ENCODE measurements at regions not wholly inside any gene's neighbourhood (a gene's known extent, or its start where the extent isn't known, plus 50 kb on each side); places are given as distances from the start of the nearest gene placed in this dataset.
"Not testable (repeated sequence)": the region's sequence is repeated elsewhere in the genome, so short reads cannot be mapped to it uniquely, and the experiment has no call there.

DNA sequence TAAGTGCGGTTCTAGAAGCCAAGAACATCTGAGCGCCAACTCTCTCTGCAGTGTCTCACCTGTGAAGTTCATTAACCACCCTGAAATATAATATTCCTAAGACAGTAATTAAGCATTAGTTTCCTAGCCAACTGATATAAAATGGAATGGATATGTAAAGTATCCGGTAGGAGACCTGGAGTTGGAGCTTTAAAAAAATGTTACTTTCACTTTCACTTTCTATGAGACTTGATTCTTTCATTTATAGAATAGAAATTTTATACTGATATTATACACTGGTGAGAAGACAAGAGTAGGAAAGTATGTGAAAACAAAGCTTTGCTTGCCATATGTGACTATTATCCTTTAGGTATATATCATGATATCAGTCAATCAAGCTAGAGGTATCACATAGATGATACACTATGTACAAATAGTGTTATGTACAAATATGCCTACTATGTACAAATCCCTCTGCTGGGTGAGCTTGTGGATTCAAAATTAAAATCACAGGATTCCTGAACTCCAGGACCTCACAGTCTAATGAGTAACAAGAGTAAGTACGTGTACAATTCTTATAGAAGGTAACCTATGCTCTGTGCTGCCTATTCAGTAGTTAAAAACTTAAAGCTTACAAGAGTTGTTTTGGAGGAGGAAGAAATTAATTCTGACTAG lies 934.2 kb downstream of the TTLL7 start:
- no peak for DNase-seq

DNA sequence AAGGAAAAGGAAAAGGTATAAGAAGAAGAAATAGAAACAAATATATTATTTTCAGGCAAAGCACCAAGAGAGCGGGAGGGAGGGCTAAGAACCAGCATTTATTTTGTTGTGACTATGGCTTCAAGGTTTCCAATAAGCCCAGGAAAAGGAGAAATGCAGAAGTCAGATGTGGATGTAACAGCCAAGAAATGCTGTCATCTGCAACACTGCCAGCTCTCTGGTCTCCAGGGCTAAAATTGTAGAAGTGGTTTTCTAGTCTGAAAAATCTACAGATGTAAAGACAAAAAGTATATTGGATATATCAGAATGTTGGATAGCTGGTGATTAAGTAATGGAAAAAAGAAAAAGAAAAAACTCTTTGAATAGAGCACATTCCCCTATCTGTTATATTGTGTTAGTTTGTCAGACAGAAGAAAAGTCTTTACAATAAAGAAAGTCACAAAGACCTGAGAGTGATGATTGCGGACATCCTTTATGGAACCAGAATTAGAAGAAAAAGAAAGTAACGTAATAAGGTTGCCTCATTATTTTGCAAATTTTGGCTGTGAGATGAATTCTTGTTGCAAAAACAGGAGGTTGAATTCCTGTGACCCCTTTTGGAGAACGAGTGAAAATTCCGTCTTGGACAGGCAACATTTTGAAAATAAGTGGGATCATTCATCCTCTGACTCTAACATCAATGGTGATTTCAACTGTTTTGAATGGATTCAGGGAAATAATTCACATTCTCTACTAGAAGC lies 938.1 kb downstream of the TTLL7 start:
- DNase-seq: no peak

DNA sequence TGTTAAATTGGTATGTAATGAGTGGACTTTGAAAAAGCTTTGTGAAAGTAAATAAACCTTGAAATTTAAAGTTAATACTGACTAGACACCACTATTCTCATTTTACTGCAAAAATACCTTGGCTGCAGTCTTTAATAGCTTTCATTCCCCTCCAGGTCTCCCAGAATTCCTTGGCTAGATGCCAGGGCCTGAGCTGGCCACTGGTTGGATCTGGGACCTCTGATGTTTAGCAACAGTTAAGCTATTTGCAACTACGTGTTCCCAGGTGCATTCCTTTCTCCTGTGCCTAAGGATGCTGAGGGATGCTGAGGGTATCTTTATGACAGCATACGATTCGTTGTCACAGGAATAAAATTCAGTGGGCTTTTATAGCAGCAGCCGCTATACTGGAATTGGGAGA lies 938.7 kb downstream of the TTLL7 start:
- DNase-seq: no peak

DNA sequence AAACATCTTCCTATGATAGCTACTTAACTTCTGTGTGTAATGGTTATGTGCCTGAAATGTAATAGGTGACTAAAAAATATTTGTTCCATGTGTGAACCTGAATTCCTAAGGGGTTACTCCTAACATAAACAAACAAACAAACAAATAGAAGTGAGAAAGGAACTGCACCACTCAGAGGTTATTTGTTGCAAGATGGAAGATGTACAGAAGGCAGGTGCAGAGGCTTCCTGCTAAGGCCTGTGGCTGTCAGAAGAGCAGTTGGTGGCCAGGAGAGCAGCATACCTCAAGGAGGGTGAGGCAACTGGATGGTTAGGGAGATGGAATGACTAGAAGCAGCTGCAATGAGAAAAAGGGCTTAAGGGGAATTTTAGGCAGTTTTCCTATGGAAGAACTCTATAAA lies 940.6 kb downstream of the TTLL7 start:
- no peak for DNase-seq

DNA sequence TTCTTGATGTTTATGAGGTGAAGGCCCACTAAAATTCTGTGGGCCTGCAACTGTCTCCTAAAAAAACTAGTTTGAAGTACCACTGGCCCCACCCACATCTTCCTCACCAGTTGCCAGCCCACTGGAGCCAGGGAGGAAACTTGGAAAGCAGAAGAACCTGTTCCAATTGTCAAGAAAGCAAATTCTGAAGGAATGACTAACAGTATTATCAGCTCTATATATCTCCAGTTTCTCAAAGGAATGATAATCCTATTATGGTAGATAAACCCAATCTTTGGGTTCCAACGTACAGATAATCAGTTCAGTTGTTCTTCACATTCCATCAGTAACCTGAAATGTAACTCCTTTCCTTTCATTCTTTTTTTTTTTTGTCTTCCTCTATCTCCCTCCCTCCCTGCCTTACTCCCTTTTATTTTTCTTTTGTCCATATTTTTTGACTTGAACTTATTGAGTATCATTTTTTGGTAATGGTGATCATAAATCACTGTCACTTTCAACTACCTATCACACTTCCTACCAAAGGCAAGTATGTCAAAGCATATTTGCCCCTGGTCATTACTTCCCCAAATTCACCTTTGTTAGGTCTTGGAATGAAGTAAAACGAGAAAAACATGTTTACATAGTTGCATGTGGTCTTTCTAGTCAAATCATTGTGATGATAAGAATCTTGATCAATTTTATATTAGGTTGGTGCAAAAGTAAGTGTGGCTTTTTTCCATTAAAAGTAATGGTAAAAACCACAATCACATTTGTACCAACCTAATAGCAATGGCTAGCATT lies 943.4 kb downstream of the TTLL7 start:
- DNase-seq: no peak

DNA sequence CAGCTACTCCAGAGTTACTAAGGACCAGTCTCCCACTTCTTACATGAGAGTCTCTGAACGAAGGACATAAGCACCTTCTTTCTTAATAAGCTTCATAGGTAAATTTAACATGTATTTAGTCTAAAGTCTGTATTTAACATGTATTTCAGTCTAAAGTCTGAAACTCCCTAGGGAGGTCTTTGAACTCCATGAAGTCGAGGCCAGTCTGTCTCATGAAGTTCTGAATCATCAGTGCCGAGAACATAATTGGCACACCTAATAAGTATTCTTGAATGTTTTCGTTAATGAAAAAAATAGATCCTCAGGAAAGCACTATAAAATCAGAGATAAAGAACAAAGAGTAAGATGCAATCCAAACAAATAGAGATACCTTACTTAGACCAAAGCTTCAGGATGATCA lies 945.5 kb downstream of the TTLL7 start:
- no peak for DNase-seq

DNA sequence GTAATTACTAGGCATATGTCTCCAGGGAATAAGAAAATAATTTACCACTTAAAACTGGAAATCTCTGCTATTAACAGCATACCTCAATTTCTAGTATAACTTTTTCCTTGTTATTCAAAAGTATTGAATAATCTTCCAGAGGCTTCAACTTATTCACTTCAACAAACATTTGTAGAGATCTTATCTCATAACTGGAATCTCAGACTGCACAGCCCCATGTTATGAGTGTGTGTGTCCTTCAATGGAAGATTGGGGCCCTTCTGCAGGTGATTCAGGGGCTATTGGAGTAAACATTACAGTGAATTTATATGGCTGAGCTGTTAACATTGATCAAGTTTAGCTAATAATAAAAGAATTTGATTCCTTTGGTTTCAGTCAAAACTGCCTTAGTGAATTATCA lies 946.1 kb downstream of the TTLL7 start:
- DNase-seq: no peak

DNA sequence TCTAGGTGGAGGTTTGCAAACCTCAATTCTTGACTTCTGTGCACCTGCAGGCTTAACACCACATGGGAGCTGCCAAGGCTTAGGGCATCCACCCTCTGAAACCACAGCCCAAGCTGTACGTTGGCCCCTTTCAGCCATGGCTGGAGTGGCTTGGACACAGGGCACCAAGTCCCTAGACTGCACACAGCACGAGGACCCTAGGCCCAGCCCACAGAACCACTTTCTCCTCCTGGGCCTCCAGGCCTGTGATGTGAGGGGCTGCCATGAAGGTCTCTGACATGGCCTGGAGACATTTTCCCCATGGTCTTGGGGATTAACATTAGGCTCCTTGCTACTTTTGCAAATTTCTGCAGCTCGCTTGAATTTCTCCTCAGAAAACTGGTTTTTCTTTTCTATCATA lies 947.9 kb downstream of the TTLL7 start:
- not testable (repeated sequence) for DNase-seq

DNA sequence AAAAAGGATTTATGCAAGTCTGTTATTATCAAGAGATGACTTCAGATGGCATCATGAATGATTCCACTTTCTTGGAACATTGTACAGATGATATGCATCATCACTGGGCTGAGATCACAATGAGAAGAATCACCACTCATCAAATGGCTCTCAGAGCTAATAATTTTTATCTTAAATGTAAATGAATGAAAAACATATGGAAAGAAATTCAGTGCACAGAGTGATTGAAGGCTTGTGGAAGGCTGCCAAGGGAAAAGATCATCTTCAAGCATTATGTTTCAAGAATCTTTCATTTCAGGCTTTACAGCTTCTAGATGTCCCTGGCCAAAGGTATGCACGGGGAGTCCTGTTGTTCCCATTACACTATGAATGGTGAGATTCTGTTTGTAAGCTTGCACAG lies 955.7 kb downstream of the TTLL7 start:
- DNase-seq: no peak

DNA sequence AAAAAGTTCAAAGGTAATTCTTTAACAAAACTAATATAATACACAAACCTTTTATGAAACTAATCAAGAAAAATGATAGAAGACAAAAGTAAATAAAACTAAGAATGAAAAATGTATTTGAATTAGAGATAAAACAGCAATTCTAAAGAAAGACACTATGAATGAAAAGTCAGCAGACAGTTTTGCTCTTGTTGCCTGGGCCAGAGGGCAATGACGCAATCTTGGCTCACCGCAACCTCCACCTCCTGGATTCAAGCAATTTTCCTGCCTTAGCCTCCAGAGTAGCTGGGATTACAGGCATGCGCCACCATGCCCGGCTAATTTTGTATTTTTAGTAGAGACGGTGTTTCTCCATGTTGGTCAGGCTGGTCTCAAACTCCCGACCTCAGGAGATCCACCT lies 959.8 kb downstream of the TTLL7 start:
- not testable (repeated sequence) for DNase-seq

DNA sequence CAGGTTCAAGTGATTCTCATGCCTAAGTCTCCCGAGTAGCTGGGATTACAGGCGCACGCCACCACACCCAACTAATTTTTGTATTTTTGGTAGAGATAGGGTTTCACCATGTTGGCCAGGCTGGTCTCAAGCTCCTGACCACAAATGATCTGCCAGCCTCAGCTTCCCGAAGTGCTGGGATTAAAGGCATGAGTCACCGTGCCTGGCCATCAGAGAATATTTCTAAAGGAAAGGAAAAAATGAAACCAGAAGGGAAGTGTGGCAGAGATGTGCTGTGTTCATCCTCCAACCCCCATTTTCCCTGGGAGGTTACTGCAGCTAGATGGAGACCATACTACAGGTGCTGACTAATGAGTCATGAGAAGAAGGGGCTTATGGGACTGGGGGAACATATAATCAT lies 964.1 kb downstream of the TTLL7 start:
- no peak for DNase-seq

DNA sequence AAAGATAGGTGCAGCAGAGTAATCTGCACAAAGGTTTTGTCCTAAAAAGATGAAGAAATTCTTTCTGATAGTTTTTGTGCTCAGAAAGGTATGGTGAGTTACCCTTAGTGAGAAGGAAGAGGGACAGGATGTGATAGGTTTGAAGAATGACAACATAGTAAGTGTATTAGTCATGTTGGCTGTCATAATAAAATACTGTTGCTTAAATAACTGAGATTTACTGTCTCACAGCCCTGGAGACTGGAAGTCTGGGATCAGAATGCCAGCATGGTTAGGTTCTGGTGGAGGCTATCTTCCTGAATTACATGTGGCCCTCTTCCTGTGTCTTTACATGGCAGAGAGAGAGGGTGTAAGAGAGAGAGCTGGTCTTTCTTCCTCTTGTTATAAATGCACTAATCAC lies 965.2 kb downstream of the TTLL7 start:
- no peak for DNase-seq

DNA sequence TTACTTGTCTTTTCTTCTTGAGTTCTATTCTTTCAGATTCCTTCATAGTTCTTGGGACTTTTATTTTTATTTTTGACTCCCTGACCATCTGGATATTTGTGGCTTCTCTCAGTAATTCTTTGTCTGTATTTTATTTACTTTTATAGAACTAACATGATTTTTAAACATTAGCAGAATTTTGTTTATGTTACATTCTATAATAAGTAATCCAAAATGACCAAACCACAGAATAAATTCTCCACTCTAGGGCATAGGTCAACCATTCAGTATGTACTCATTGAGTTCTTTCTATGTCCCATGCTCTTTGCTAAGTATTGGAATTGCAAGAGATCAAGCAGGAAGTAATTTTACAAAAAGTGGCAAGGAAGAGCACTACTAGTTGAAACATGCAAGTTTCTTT lies 969.0 kb downstream of the TTLL7 start:
- no peak for DNase-seq

DNA sequence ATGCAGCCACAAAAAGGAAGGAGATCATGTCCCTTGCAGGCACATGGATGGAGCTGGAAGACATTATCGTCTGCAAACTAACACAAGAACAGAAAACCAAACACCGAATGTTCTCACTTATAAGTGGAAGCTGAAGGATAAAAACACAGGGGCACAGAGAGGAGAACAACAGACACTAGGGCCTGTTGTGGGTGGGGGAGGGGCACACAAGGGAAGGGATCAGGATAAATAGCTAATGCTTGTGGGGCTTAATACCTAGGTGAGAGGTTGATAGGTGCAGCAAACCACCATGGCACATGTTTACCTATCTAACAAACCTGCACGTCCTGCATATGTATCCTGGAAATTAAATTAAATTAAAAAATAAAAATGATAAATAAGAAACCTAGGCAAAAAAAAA lies 969.9 kb downstream of the TTLL7 start:
- no peak for DNase-seq

DNA sequence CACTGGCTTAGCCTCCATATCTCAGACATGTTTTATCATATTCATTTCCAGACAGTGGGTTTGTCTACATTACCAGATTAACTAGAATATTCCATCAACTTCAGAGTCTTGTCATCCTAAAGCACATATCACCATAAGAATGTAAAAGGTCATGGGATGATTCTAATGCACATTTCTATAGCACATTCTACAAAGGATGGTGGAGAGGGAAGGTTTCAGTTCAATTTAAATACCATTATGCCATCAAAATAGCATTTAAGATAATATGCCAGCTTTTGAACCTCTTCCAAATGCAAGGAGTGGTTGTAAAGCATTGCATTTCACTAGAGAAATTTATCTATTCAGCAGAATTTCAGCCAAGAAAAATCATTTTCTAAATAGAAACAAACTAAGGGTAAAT lies 970.5 kb downstream of the TTLL7 start:
- DNase-seq: no peak

DNA sequence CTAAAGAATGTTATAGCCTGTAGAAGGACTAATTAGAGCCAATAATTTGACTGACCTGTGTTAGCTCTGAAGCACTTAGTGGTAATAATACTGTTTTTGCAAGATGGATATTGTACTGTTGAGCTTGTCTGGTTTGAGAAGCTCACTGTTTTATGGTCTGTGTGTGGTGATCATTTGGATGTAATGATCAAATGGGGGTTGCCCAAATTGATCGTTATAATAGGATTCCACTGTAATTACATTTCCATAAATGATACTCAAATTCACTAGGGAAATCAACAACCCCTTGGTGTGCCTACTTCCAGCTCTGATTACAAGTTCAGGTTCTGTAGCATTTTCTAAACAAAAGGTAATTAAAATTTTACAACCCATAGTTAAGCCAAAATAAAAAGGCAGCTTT lies 971.4 kb downstream of the TTLL7 start:
- DNase-seq: no peak

DNA sequence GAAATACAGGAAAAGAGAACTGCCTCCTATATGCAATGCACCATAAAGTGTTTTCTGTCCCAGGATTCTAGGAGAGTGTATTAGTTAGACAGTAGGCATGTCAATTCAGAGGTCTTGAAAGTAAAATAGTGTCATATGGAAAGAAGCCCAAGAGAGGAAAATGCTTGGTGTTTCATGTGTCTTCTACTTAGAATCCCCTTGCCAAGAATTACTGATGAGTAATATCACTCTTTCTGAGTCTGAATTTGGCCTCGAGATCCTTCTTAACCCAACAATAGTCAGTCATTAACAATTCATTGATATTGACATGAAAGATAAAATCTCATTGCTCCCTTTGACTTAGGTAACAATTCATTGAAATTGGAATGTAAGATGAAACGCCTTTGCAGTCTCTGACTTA lies 972.2 kb downstream of the TTLL7 start:
- no peak for DNase-seq

DNA sequence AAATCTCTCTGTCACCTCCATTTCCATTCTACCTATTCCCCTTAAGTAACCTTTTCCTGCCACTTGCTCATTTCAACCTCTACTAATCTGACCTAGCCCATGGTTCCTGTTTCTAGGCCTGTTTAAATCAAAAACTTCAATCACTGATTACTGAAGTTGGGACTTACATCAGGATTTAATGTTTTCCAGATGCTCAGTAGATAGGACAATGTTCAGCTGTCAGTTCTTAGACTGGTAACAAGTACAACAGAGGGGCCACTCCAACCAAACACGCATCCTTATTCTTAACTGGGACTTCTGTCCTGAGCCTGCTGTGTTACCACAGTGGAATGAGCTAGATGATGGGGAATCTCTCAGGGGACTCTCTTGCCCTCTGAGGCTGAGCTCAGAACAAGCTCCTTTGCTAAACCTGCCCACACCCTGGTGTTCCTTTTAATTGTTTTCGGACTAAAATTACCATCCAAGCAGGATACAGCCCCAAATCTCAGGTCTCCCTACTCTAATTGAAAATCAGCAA lies 974.6 kb downstream of the TTLL7 start:
- DNase-seq: no peak

DNA sequence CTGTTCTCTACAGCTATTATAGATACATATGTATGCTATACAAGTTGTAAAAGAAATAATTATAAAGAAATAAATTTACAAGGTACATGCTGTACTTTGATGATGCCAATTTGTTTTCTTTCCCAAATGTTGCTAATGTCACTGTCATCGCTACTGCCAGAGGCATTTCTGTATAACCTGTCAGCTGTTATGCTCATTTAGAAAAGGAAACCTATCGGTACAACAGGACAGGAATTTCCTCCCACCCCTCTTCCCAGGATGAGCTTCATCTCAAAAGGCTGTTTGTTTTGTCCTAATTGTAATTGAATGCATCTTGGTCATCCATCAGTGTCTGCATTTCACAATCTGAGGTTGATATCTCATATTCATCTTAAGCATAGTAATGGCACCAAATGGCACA lies 975.7 kb downstream of the TTLL7 start:
- DNase-seq: no peak

DNA sequence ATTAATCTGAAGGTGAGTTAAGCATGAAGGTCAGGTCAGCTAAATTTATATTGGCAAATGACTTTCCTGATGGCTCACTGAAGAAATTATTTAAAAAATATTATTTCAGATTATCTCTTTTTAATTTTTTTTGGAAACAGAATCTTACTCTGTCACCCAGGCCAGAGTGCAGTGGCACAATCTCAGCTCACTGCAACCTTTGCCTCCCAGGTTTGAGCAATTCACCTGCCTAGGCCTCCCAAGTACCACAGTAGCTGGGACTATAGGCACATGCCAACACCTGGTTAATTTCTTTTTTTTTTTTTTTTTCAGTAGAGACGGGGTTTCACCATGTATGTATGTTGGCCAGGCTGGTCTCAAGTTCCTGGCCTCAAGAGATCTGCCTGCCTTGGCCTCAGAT lies 976.7 kb downstream of the TTLL7 start:
- no peak for DNase-seq

DNA sequence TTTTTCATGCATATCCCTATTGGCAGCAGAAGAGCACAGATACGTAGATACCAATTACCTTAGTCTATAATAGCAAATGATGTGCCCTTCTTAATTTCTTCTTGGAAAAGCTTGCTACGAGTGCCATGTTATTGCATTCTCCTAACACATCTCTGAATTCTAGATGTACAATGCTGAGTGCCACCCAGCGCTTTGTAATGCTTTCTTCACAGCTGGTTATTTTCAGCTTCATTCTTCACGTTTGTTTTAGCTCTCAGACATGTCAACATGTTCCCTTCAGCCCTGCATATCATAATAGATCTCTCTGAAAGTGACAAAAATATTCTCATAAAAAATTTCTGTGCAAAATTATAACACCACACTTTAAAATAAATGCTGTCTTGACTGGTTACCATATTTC lies 981.2 kb downstream of the TTLL7 start:
- DNase-seq: no peak

DNA sequence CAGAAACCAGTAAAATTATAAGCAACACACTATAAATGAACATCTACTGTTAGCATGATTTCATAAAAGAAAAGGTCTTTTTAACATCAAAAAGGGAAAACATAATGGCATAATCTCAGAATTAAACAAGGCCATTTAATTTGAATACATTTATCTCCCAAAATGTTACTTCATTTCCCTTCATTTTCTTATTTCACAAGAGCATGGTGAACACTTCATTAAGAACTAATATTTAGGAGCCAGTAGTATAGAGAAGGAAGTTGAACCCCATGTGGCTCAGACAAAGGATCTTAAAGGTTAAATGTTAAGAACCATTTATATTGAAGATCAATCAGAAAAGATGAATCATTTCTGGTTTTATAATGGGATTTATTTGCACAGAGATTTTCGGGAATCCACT lies 981.7 kb downstream of the TTLL7 start:
- no peak for DNase-seq

DNA sequence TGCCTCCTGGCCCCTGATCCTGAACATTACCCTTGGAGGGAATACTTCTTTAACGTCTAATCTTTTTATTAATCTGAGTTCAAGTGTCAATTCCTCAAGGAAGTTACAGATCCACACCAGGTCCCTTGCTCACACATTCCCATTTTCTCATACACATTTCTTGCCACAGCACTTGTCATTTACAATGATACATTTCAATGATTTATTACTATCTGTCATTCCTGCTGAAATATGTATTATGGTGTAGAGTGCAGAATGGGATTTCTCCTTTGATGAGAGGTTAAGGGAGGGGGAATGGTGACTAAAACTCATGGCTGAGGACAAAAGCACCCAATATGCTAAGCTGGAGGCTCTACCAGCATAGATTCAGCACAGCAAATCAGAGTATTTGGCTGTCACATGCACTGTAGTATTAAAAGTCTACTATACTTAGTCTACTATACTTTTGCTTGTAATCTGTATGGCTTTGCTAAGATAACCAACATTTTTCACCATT lies 982.5 kb downstream of the TTLL7 start:
- no peak for DNase-seq

DNA sequence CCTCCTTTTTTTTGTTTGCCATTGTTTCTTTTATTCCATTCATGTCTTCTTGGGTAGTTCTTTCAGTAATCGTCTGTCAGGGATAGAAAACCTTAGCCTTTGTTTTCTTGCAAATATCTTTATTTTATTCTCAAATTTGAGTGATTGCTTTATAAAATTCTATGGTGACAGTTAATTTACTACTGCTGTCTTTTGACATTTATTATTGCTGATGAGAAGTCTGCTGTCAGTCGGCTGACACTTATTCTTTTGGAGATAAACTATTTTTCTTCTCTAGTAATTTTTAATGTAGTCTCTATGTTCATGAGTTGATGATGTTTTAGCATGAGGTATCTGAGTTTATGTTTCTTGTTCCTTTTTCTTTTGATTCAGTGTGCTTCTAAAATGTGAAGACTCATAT lies 983.8 kb downstream of the TTLL7 start:
- DNase-seq: no peak
